CD4-positive, alpha-beta T cell (primary cell): ENCODE measurements at regions not wholly inside any gene's neighbourhood (a gene's known extent, or its start where the extent isn't known, plus 50 kb on each side); places are given as distances from the start of the nearest gene placed in this dataset.

Experiments
- ATAC-seq: fragments of 200-7000 bp; cut with Tn5 transposase; one replicate; pipeline ENCODE4 v1.10.0; 2022; ENCODE audit warnings: mild to moderate bottlenecking; ENCODE audit not compliant: poor library complexity
- CTCF ChIA-PET: fragments of 350-600 bp; sonication (Branson Sonifier 250); formaldehyde crosslinking; loops from one replicate; lab custom pipeline; 2021; ENCODE audit warnings: antibody characterized with exemption, inconsistent platforms; lab: Charles Lee
- POLR2A ChIA-PET: fragments of 350-600 bp; sonication (Branson Sonifier 250); formaldehyde crosslinking; loops from one replicate; lab custom pipeline; 2021; ENCODE audit warnings: antibody characterized with exemption, inconsistent platforms; lab: Charles Lee
- DNase-seq, 14 experiments: peaks; one replicate each; pipeline ENCODE4 v3.0.0-alpha.2; 2013 to 2020; ENCODE audit warnings: mixed read lengths in 2 of 14
- H3K27ac ChIP-seq, 2 donors: one replicate each; pipeline versions ENCODE4 v1.5.1 to v1.7.0; 2013; ENCODE audit warnings: low read length in 2 of 2, low read depth in 1 of 2, mild to moderate bottlenecking in 1 of 2
- H3K27me3 ChIP-seq, 2 experiments: 1 replicate in 1 of 2; 2 replicates in 1 of 2; pipeline versions ENCODE4 v1.6.1 to v1.7.0; 2013; ENCODE audit warnings: low read length in 2 of 2, control low read depth in 1 of 2, mild to moderate bottlenecking in 1 of 2, moderate library complexity in 1 of 2; ENCODE audit not compliant: insufficient read depth in 2 of 2, control insufficient read depth in 1 of 2
- H3K36me3 ChIP-seq: one replicate; pipeline ENCODE4 v1.6.1; 2013; ENCODE audit warnings: low read length, control low read depth; ENCODE audit not compliant: insufficient read depth
- H3K4me1 ChIP-seq: one replicate; pipeline ENCODE4 v1.6.1; 2013; ENCODE audit warnings: low read length, control low read depth; ENCODE audit not compliant: insufficient read depth
- H3K4me3 ChIP-seq: one replicate; pipeline ENCODE4 v1.5.1; 2013; ENCODE audit warnings: mild to moderate bottlenecking, low read length, moderate library complexity
- H3K9me3 ChIP-seq, 2 experiments: 1 replicate in 1 of 2; 2 replicates in 1 of 2; pipeline versions ENCODE4 v1.6.1 to v1.7.0; 2013; ENCODE audit warnings: low read length in 2 of 2, mild to moderate bottlenecking in 2 of 2, control low read depth in 1 of 2, moderate library complexity in 1 of 2; ENCODE audit not compliant: control insufficient read depth in 1 of 2, insufficient read depth in 1 of 2
- H3K27ac Mint-ChIP-seq: one replicate; pipeline ENCODE4 v1.8.0; 2020; ENCODE audit warnings: mixed read lengths
- H3K27me3 Mint-ChIP-seq: one replicate; pipeline ENCODE4 v1.8.0; 2021; ENCODE audit warnings: mixed read lengths
- H3K36me3 Mint-ChIP-seq: one replicate; pipeline ENCODE4 v1.8.0; 2021; ENCODE audit warnings: low read depth, mixed read lengths
- H3K4me1 Mint-ChIP-seq: one replicate; pipeline ENCODE4 v1.8.0; 2021; ENCODE audit warnings: low read depth, mixed read lengths
- H3K4me3 Mint-ChIP-seq: one replicate; pipeline ENCODE4 v1.8.0; 2020; ENCODE audit warnings: mild to moderate bottlenecking, mixed read lengths
- H3K9me3 Mint-ChIP-seq: one replicate; pipeline ENCODE4 v1.8.0; 2020; ENCODE audit warnings: mixed read lengths
- intact Hi-C, 2 experiments: fragments of 100-400 bp; cut with DNase I in 1 of 2; cut with micrococcal nuclease in 1 of 2; formaldehyde crosslinking; loops; one replicate each; pipeline versions ENCODE4 v1.15.1 to v1.9.0; 2023 to 2025; cut with DNase I, micrococcal nuclease
- TF ChIP-seq, protein P1 (sequence below): fragments of 200-600 bp; IDR thresholded peaks from one replicate; pipeline ENCODE4 v1.8.0; 2022; ENCODE audit warnings: antibody characterized with exemption, mild to moderate bottlenecking

DNA sequence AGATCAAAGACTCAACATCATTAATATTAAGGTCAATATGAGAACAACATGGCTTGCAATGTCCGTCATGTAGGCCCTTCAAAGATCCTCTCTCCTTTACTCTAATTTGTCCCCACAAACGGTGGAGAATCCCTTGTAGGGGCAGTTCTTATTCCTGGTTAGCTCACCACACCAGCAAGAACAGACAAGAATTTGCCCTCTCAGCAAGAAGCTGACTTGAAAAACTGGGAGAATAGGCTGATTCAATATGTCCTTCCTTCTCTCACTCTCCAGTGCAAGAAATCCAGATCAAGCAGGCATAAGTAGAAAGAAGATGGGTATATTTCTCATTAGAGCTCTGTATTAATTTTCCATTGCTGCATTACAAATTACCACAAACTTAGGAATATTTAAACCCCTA lies 704.2 kb upstream of the SLIT2 start:
- Histone ChIP-seq H3K4me3 (no peak overlapping the region), H3K36me3 (no peaks in the 10 kb centered on the region), H3K27me3 (no peaks in the 10 kb centered on the region), H3K27ac (no peak overlapping the region), H3K4me1 (no peaks in the 10 kb centered on the region), H3K9me3 (peaks cover 0 to 4% of the 10 kb centered on the region in 2 experiments)
- H3K27ac Mint-ChIP-seq, result no peak overlapping the region
- no peaks in the 10 kb centered on the region for H3K27me3 Mint-ChIP-seq
- H3K9me3 Mint-ChIP-seq, result peaks cover 7% of the 10 kb centered on the region
- TF ChIP-seq, protein P1, sequence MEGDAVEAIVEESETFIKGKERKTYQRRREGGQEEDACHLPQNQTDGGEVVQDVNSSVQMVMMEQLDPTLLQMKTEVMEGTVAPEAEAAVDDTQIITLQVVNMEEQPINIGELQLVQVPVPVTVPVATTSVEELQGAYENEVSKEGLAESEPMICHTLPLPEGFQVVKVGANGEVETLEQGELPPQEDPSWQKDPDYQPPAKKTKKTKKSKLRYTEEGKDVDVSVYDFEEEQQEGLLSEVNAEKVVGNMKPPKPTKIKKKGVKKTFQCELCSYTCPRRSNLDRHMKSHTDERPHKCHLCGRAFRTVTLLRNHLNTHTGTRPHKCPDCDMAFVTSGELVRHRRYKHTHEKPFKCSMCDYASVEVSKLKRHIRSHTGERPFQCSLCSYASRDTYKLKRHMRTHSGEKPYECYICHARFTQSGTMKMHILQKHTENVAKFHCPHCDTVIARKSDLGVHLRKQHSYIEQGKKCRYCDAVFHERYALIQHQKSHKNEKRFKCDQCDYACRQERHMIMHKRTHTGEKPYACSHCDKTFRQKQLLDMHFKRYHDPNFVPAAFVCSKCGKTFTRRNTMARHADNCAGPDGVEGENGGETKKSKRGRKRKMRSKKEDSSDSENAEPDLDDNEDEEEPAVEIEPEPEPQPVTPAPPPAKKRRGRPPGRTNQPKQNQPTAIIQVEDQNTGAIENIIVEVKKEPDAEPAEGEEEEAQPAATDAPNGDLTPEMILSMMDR, result no peak
- ChIA-PET POLR2A (no interaction called here), CTCF (no interaction called here)
- no peak for ATAC-seq
- no peak overlapping the region for H3K4me3 Mint-ChIP-seq
- no peak for DNase-seq
- intact Hi-C loops, result no loop called here
- H3K4me1 Mint-ChIP-seq, result no peaks in the 10 kb centered on the region
- no peaks in the 10 kb centered on the region for H3K36me3 Mint-ChIP-seq

DNA sequence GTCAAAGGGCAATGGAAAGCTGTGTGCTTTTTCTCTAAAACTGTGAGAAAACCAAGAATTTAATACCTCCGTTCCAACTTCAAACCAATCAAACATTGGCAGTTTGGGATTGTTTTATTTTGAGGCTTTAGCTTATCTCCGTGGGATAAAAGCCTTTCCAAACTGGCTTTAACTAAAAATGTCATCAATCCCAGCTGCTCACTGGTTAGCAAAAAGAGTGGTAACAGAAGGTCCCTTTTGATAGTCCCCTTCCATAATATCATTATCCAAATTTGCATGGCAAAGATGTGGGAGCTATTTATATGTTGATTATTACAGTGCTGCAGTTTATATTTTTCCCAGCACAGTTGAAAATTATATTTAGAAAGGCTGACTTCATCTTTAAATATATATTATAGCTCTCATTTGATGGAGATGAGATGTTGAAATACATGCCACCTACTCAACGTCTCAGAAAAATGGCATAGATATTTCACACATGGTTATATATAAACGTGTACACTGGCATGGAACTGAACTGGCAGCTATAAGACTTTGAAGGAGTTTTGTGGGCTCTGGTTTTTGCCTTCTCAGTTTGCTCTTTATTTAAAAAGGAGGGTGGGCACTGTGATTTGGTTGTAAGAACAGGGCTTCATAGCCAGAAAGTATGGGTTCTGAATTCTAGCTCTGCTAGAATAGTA lies 707.1 kb upstream of the SLIT2 start:
- POLR2A ChIA-PET, result no interaction called here

DNA sequence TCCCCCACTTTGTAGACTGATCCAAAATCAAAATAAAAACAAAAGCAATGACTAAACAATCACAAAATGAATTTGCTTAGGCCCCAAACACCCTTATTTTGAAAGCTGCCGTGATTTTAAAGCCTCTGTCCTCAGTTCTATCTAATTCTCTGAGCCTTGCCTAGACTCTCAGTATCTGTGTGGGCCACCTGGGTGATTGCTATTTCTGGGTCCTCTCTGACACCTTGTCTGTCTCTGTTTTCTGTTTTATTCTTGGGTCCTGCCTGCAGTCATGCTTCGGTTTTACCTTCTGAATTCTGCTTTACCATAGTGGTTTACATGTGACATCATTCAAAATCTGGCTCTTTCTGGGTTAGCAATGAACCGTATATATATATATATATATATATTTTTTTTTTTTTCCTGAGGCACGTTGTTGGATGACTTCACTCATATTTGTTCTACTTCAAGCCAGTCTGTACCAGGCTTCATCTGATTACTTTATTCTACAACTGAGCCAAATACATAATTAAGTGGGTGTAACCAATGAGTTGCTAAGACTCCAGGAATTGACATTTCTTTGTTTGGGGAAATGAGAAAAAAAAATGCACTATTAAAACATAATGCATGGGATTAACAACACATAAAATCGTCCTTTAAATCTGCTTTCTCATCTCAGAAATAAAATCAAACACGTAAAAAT lies 710.7 kb upstream of the SLIT2 start:
- H3K4me1 Mint-ChIP-seq, result no peaks in the 10 kb centered on the region
- ATAC-seq (no peak), DNase-seq (no peak)
- Histone ChIP-seq H3K36me3 (no peaks in the 10 kb centered on the region), H3K27ac (no peak overlapping the region), H3K4me1 (no peaks in the 10 kb centered on the region), H3K27me3 (no peaks in the 10 kb centered on the region), H3K4me3 (no peak overlapping the region), H3K9me3 (no peaks in the 10 kb centered on the region)
- no peaks in the 10 kb centered on the region for H3K36me3 Mint-ChIP-seq
- intact Hi-C loops, result no loop called here
- POLR2A ChIA-PET, result no interaction called here
- CTCF ChIA-PET, result no interaction called here
- no peaks in the 10 kb centered on the region for H3K27me3 Mint-ChIP-seq
- H3K9me3 Mint-ChIP-seq, result peaks cover 9% of the 10 kb centered on the region
- TF ChIP-seq, protein P1, result no peak
- H3K4me3 Mint-ChIP-seq, result no peak overlapping the region
- H3K27ac Mint-ChIP-seq, result no peak overlapping the region

More for the DNA sequence above, 707.1 kb upstream of the SLIT2 start:
- peaks cover 0 to 4% of the 10 kb centered on the region in 2 experiments for H3K9me3 ChIP-seq
- Mint-ChIP-seq H3K9me3 (peaks cover 10% of the 10 kb centered on the region), H3K27ac (no peak overlapping the region), H3K27me3 (no peaks in the 10 kb centered on the region), H3K4me1 (no peaks in the 10 kb centered on the region), H3K36me3 (no peaks in the 10 kb centered on the region), H3K4me3 (no peak overlapping the region)
- H3K36me3 ChIP-seq, result no peaks in the 10 kb centered on the region
- no peaks in the 10 kb centered on the region for H3K4me1 ChIP-seq
- no peak for DNase-seq
- H3K27ac ChIP-seq, result no peak overlapping the region
- no peak for ATAC-seq
- CTCF ChIA-PET, result interaction anchor here (0.8 kb wide), 1 partner anchor 22 kb away, joined by 3 read pairs; no protein-coding TSS in a partner anchor
- TF ChIP-seq, protein P1, result no peak
- H3K4me3 ChIP-seq, result no peak overlapping the region
- H3K27me3 ChIP-seq, result no peaks in the 10 kb centered on the region
- intact Hi-C loops, result no loop called here
